Amygdala (tissue), 56 donors: ENCODE measurements at regions not wholly inside any gene's neighbourhood (a gene's known extent, or its start where the extent isn't known, plus 50 kb on each side); places are given as distances from the start of the nearest gene placed in this dataset.

Experiments
- DNase-seq, 56 donors: peaks; one replicate each; lab custom pipeline; 2025; lab: John Stamatoyannopoulos, UW

DNA sequence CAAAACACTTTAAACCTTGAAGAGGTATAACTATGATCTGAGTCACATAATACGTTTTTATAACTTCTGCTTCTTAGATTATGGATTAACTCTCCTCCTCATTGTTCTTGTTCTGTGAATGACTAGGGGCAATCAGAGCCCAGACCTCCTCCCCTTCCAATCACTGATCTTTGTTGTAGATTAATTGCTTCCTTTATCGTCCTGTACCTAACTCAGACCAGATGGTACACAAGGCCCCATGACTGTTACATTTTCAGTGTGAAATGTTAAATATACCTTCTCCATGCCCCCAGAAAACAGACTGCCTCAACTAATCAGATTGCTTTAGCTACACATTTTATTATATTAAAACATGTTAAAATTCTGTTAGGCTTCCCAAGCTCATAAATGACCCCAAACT, 211.7 kb downstream of the RNF152 start:
- no peak for DNase-seq

DNA sequence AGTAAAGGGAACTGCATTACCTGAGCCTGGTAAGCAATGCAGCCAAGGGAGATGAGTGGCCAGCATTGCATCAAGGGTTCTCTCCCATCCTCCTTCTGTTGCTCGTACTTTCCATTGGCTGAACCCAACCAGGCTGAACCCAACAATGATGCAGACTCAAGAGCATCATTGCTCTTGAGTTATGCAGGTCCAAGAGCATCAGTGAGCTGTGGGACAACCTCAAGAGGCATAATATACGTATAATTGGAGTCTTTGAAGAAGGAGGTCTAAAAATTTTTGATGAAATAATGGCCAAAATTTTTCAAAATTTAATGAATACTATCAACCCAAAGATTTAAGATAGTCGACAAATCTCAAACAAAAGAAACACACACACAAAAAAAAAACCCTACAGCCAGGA, 213.0 kb downstream of the RNF152 start:
- DNase-seq = no peak

DNA sequence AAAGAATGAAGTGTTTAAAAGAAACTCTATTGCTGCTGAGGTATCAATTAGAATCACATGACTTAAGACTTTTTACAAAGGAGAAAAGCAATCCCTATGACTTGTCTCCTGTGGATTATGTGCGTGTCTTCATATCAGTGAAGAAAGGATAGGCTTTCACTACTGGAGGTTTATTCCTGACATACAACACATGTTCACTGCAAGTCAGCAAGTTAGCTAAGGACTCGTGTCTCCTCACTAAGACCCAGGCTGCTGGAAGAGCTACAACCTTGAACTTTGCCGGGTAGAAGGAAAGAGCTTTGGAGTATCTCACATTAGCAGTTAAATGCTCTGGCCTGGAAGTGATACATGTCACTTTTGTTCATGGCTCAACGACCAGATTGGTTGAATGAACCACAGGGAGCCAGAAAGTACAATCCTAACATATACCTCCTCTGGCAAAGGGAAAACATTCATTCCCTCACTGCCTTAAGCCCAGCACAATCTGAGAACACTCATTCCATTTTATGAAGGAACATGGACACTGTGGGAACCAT, 215.3 kb downstream of the RNF152 start:
- DNase-seq = no peak

DNA sequence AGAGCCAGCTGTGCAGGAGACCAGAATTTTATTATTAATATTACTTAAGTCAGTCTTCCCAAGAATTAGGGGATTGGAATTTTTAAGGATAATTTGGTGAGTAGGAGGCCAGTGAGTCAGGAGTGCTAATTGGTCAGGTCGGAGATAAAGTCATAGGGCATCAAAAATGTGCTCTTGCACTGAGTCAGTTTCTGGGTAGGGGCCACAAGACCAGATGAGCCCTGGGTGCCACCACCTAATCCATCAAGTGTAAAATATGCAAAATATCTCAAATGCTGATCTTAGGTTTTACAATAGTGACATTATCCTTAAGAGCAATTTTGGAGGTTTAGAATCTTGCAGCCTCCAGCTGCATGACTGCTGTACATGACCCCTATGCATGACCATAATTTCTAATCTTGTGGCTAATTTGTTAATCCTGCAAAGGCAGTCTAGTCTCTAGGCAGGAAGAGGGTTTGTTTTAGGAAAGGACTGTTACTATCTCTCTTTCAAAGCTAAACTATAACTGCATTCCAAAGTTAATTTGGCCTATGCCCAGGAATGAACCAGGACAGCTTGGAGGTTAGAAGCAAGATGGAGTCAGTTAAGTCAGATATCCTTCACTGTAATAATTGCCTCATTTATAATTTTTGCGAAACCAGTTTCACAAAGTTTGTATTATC, 215.9 kb downstream of the RNF152 start:
- DNase-seq = no peak

DNA sequence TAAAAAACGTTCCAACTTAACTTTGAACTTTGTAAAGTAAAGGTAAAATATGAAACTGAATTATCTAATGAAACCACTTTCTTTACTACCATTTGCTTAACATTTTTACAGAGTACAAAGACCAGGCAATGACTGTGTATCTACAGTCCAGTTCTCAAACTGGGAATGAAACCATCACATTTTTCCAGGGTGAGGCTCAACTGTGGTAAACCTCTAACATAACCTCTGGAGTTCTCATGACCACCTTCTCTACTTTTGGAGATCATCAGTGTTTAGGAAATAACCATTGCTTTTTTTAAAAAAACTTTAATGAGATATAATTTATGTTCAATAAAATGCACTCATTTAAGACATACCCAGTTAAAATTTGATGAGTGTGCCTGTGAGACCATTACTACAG, 223.5 kb downstream of the RNF152 start:
- DNase-seq = no peak

DNA sequence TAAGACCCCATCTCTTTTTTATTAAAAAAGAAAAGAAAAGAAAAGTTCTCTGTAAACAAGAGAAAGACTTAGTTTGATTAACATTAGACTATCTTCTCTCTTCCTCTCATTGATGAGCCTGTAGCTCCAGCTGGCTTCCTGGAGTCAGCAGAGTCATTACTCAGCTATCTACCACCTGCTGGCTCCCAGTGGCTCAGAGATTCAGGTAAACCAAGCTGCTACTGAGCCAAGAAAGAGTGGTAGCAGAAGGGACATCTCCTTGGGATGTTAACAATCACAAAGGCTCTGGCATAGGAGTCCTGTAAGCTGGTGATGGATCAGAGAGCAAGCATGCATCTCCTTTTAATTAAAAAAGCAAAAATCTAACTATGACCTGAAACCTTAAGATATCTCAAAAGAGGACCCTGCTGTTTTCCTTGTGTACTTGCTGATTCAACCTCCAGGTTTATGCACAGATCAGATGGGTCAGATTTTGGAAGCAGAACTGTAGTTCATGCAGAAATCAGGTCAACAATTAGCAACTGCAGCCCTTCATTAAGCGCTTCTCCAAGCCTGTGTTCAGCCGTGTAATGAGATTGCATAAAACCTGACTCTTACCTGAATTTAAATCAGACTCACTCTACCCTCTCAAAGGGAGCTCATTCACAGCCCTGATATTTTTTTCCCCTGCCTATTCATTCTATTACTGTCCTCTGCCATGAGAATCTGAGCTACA, 225.8 kb downstream of the RNF152 start:
- DNase-seq = no peak

DNA sequence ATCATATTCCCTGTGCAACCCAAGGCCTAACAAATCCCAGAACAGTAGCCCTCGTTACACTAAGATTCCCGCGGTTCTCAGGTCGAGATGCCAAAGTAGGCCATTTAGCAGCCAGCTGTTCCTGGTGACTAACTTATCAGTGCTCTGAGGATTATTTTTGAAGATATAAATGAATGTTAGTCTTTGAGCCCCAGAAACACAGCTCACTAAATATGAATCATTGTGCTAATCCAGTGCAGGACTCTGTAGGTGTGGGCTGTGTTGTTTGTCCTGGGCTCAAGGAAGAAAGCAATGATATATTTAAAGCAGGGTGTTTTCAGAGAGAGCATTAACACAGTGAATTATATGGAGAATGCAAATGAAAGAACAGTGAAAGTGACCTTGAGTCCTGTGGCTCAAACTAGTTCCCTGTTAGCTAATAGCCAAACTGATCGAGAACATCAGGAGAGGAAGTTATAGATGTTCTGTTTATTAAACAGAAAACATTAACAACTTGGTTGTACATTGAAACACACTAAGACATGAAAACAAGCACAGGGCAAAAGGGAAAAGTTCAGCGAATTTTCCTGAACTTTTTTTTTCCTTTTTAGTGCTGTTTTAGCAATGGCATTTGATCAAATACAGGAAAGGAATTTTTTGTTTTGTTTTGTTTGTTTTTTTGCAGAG, 228.3 kb downstream of the RNF152 start:
- no peak for DNase-seq

DNA sequence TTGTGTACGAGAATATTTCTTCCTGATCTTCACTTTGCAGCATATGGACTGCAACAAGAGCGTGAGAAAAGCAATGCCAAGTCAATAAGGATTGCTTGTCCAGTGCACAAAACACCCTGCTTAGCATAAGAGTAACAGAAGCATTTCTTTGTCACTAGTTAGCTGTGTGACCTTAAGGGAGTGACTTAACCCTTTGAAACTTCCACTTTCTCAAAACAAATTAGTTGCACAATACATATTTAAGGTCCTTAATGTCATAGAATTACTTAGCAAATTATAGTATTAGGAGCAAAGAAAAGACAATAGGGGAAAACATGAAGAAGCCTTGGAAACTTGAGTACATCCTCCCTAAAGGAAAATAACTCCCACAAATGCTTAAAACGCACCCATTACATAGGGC, 230.1 kb downstream of the RNF152 start:
- DNase-seq = no peak

DNA sequence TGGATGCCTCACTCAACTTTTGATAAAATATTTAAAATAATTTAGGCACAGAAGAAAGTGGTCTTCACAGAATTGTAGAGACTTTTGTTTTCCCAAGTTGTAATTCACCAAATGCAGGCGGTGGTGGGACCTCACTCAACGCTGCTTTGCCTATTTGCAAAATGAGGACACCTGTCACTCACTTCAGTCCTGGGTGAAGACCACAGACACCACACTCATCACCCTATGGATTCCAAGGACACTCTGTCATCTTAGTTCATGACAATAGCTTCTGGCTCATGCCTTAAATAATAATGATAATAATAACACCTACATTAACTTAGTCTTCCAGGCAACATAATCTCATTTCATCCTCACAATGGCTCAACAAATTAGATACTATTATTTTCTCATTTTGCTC, 234.4 kb downstream of the RNF152 start:
- DNase-seq = no peak

DNA sequence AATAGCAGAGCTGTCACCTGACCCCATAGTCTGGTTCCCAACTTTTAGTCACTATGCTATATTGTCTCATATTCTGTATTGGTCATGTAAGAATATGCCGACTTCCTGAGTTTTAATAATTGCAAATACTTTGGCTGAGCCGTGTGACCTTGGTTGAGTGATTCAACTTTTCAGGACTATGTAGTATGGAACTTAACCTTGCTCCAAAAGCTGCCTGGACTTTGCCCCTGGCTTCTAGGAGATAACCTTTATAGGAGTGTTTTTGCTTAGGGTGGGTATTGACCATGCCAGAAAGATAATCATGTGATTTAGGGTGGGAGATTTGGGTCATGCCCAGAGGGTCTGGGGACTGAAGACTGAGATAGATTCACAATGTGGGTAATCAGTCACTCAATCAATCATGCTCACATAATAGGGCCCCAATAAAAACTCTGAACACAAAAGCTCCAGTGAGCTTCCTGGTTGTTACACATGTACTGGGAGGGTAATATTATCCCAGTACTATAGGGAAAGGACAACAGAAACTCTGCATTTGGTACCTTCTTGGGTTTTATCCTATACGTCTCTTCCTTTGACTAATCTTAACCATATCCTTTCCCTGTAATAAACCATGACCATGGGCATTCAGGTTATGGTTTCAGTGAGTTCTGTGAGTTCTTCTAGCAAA, 235.6 kb downstream of the RNF152 start:
- no peak for DNase-seq

DNA sequence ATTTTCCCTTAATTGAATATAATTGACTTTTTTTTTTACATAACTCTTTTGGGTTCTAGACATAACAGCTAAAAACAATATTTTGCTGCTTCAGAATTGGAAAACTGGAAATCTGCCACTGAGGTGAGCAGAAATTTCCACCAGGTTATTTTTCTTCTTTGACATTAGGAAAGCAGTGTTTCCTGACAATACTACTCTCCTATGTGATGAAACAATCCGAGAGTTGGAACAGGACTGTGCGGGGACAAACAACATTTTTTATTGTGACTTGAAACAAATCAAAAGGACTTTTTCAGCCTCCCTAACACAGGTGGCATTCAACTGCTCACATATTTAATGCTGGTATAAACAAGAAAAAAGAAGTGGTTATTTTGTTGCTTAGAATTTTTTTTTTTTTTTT, 237.2 kb downstream of the RNF152 start:
- no peak for DNase-seq

DNA sequence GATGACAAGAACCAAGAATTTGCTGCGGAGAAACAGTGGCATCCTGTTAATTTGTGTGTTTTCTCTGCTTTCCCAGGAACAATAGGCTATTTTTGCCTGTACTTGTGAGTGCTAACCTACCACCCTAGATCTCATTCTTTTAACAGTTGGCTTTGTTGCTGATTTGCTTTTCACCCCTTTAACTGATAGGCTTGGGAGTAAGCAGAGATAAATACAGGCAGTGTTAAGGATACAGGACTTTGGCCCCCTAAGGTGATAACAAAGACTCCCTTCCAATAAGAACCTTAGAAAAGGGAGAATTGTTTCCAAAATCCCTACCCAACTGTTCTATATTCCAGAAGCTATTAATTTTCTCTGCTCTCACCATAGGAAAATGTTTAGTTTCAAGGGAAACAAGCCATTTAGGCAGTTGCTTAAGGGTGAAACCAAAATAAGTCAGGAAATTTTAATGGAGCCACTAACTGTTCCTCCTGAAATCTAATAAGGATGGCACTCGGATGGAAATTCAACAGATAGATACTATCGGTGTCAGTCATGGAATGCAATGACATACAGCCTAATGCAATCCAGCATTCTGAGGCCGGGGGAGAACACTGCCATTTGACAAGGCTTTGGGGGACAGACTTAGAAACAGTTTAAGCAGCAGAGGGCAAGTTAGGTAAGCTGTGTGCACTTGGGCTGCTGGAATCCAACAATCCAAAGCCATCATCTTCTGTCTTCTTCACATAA, 238.8 kb downstream of the RNF152 start:
- DNase-seq = no peak

DNA sequence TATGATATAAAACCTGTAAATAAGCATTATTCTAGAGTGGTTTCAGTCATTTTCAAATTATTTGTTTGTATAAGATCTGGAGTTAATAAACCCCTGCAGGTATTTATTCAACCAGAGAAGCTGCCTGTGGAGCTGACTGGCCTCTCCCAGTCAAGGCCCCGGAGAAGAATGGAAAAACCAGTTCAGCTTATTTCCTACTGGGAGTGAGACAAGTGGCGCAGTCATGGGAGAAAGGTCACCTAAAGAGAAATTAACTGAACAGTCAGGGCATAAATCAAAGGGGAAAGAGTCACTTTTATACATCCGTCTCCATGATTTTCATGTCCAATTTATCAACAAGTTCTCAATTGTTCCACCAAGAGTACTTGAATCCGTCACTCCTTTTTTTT, 240.9 kb downstream of the RNF152 start:
- no peak for DNase-seq

DNA sequence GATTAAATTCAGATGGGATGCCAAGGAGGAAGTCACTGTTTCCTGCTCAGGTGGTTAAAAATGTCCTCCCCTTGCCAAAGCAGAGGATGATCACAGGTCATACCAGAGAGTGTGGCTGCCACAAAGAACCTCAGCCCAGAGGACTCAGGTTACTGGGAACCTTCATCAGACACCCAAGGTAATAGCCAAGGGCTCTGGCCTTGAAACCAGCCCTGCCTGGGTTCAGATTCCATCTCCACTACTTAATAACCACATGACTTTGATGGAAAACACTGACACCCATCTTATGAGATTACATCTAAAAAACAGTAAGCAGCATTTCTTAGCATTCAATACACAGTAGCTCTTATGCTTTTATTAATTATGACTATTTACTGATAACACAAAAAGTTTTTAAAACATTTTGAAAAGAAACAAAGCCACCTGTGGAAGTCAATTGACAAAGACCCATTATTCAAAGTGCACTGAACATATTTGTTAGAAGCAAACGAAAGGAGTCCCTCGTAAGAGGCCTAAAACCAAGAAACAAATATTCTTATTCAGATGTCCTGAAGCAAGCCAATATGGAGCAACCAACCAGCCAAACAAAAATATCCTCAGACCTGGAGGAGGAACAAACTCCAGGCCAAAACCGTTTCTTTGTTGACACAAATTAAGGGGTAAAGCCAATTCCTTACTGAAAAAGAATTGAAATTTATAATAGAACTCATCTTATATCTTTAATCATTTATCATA, 241.5 kb downstream of the RNF152 start:
- DNase-seq = no peak

DNA sequence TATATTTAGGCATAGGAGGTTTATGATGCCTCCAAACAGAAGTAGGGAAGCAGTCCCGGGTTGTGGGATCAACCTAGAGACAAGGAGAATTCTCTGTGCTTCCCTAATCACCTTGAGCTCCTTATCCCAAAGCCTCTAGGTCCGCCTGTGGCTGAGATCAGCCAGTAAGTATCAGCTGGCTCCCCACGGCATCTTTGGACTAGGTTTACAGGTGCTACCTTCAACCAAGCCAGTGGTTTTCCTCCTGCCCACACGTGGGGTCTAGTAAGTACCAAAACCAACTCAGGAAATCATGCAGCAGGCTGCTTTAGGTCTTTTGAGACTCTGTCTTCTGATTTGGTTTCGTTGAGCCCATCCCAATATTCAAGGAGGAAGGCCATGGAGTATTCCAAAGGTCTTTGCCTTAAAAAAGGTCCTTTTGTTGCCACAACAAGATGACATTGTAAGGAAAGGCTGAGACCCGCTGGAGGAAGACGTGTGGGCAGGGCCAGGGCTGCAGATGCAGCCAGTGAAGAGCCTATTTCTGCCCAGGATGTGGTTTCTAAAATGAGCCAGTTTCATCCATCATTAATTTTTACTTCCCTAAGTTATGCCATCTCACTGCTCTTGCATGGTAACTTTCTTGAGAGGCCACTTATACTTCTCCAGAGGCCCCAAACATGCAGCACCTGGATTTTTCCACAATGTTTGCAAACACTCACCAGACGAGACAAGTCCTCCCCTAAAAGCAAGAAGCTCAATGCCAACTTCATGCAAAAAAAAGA, 248.7 kb downstream of the RNF152 start:
- DNase-seq = no peak

DNA sequence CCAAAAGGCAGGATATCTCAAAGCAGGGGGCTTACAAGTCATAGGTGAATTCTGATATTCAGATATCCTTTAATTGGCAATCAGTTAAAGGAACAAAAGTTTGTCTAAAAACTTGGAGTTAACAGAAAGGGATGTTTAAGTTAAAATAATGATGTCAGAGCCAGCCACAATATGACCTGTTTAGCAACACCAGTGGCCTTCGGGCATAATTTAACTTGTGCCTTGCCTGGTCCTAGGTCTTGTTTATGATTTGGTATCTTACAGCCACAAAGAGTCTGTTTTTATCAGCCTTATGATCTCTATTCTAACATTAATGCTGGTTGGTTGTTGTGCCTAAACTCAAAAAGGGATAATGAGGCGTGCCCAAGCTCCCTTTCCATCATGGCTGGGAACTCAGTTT, 252.9 kb downstream of the RNF152 start:
- no peak for DNase-seq

DNA sequence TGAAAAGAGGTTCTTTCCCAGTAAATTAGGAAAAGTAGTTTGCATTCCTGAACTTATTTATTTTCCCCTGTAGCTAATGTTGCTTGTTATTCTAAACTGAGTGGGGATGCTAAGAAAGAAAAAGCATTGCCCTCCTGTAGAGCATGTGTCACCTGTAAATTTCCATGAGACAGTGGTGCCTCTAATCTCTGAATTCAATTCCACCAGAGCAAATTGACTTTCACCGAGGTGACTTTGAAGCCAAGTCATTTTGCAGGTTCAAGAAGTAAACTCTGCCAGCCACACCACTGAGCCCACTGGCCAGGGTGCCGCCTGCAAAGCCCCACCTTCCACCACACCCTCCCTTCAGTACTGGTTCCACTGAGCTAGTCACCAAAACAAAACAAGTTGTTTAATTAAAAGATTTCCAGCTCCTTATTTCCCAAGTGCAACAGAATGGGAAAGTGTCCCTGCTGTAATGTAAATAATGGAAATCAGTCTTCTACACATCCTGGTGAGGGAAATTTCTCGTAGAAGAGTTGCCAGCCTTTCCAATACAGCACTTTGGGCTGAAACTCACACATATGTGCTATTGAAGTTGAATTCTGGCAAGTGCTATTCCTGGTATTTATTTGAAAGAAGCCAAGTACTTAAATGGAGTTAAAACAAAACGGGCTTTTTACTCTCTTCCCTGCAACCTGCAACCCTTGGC, 254.8 kb downstream of the RNF152 start:
- DNase-seq = no peak

DNA sequence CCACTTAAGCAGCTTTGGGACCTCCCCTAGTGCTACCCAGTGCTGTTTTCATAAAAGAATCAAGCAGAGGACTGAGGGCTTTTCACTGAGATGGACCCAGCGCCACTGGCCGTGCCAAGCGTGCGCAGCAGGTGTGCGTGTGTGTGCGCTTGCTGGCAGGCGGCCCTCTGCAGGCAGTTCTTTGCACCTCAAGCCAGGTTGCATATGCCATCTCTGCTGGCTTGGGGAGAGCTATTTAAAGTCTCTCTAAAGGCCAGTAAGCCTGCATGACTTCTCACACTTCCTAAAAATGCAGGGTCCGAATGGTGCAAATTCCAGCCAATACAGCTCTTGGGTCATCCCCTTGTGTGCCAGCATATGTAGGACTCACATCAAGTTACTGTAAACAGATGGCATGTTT, 255.5 kb downstream of the RNF152 start:
- DNase-seq = no peak
